Activated naive CD8-positive, alpha-beta T cell treated with anti-CD3 and anti-CD28 coated beads, Interleukin-2, amount 50 U/mL, for 24 hours (primary cell): ENCODE measurements at regions not wholly inside any gene's neighbourhood (a gene's known extent, or its start where the extent isn't known, plus 50 kb on each side); places are given as distances from the start of the nearest gene placed in this dataset.
A peak's percentile ranks its signal among the peaks of the same experiment; 100 is the strongest.
"Not testable (repeated sequence)": the region's sequence is repeated elsewhere in the genome, so short reads cannot be mapped to it uniquely, and the experiment has no call there.

Source experiments
- ATAC-seq: fragments of 150-1000 bp; cut with Tn5 transposase; one replicate; pipeline ENCODE4 v1.10.0; 2021
- DNase-seq: peaks from one replicate; pipeline ENCODE4 v3.0.0; 2021
- H3K27ac Mint-ChIP-seq: one replicate; pipeline ENCODE4 v1.8.0; 2021; ENCODE audit warnings: mild to moderate bottlenecking, mixed read lengths
- H3K27me3 Mint-ChIP-seq: one replicate; pipeline ENCODE4 v1.8.0; 2021; ENCODE audit warnings: mixed read lengths
- H3K36me3 Mint-ChIP-seq: one replicate; pipeline ENCODE4 v1.8.0; 2021; ENCODE audit warnings: low read depth, mixed read lengths
- H3K4me1 Mint-ChIP-seq: one replicate; pipeline ENCODE4 v1.8.0; 2021; ENCODE audit warnings: mixed read lengths
- H3K4me3 Mint-ChIP-seq: one replicate; pipeline ENCODE4 v1.8.0; 2021; ENCODE audit warnings: mild to moderate bottlenecking, moderate library complexity, mixed read lengths
- H3K9me3 Mint-ChIP-seq: one replicate; pipeline ENCODE4 v1.8.0; 2021; ENCODE audit warnings: mixed read lengths

GRCh38 chr22:23459645-23460516 lies 120.2 kb downstream of the IGLL1 start:
- peaks cover 12% of the 10 kb centered on the region for H3K4me1 Mint-ChIP-seq
- H3K9me3 Mint-ChIP-seq, H3K27ac Mint-ChIP-seq, H3K36me3 Mint-ChIP-seq, DNase-seq, H3K4me3 Mint-ChIP-seq, ATAC-seq: not testable (repeated sequence)
- peaks cover 39% of the 10 kb centered on the region for H3K27me3 Mint-ChIP-seq

DNA sequence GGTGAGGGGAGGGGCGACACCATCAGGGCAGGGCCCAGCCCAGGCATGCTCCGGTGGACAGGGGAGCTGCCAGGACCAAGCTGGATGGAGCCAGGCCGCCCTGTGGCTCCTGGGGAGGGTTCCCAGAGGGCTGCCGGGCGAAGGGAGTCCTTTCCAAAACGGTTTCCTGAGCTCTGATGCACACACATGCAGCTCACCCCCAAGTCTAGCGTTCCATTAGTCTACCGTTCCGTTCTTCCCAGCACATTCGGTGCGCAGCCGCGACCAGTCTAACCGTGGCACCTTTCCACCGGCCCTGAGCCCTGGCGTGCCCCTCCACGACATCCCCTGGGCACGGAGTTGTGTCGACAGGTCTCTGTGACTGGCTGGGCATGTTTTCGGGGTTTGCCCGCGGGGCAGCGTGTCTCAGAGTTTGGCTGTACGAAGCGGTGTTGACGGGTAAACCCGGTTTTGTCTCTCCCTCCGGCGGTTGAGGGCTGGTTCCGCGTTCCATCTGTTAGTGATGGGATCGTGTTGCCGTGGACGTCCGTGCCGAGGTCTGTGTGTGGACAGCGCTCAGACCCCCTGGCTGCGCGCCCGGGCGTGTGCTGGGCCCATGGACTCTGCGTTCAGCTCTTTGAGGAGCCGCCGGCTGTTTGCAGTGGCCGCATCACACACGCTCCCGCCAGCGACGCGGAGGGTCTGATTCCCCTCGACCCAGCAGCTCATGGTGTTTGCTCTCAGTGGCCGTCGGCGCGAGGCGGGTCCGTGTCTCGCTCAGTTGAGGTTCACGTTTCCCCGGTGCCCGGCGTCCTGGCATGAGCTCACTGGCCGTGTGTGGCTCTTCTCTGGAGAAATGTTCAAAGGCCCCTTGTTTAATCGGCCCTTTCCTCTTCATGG lies 121.2 kb downstream of the IGLL1 start:
- no peak for DNase-seq
- H3K27ac Mint-ChIP-seq, result no peak overlapping the region
- H3K27me3 Mint-ChIP-seq, result peaks cover 36% of the 10 kb centered on the region
- H3K4me1 Mint-ChIP-seq, result peaks cover 12% of the 10 kb centered on the region
- H3K36me3 Mint-ChIP-seq, result no peaks in the 10 kb centered on the region
- ATAC-seq, result no peak
- H3K9me3 Mint-ChIP-seq, result no peaks in the 10 kb centered on the region
- H3K4me3 Mint-ChIP-seq, result no peak overlapping the region

DNA sequence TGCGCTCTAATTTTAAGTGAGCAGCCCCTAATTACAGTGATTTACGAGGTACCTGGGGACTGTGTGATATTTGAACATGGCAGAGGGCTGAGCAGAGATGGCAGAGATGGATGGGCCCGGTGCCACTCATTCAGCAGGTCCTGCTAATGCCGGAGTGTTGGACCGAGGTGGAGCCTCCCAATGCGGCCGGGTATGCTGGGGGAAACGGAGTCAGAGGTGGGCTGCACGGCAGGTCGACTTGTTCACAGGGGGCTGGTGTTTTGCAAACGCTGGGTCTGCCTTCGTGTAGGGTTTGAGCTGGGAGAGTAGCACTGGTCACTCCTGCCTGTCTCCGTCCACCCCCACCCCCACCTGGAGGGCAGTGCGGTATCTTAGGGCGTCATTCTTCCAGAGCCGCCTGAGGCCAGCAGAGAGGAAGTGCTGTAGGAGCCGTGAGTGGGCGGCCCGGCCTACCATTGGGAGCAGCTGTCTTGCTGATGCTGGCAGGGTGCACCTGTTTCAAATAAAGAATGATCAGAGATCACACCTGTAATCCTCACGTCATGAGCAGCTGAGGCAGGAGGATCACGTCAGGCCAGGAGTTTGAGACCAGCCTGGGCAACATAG lies 122.6 kb downstream of the IGLL1 start:
- Mint-ChIP-seq H3K36me3 (no peaks in the 10 kb centered on the region), H3K27ac (no peak overlapping the region), H3K9me3 (no peaks in the 10 kb centered on the region), H3K4me3 (no peak overlapping the region), H3K4me1 (peaks cover 12% of the 10 kb centered on the region), H3K27me3 (peaks cover 26% of the 10 kb centered on the region)
- ATAC-seq (no peak), DNase-seq (no peak)

- Mint-ChIP-seq H3K27me3 (peaks cover 24% of the 10 kb centered on the region), H3K4me1 (peaks cover 12% of the 10 kb centered on the region)
- H3K9me3 Mint-ChIP-seq, H3K36me3 Mint-ChIP-seq, DNase-seq, H3K27ac Mint-ChIP-seq, H3K4me3 Mint-ChIP-seq: not testable (repeated sequence)
- ATAC-seq, result peak; percentile 25
Observed at GRCh38 chr22:23456666-23457379, 123.3 kb downstream of the IGLL1 start.

- not testable (repeated sequence) for ATAC-seq, H3K27ac Mint-ChIP-seq, H3K36me3 Mint-ChIP-seq, H3K4me3 Mint-ChIP-seq, H3K9me3 Mint-ChIP-seq, DNase-seq
- peaks cover 15% of the 10 kb centered on the region for H3K4me1 Mint-ChIP-seq
- H3K27me3 Mint-ChIP-seq, result peaks cover 17% of the 10 kb centered on the region
Observed at GRCh38 chr22:23454345-23454744, 125.7 kb downstream of the IGLL1 start.

DNA sequence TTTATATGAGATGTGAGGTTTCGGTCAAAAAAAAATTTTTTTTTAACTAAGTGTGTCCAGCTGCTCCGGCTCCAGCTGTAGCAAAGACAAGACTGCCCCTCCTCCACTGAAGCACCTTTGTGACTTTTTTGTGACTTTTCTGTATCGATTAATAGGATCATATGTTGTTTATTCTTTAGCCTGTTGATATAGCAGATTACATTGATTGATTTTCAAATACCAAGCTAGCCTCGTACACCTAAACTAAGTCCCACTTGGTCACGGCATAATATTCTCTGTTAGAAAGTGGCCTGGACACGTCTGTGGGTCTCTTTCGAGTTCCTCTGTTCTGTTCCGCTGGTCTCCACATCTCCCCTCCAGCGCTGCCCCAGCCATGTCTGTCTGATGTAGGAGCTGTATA lies 126.8 kb downstream of the IGLL1 start:
- H3K4me3 Mint-ChIP-seq, result no peak overlapping the region
- no peaks in the 10 kb centered on the region for H3K36me3 Mint-ChIP-seq
- no peak for ATAC-seq

GRCh38 chr22:23452231-23453010 lies 127.7 kb downstream of the IGLL1 start:
- Mint-ChIP-seq H3K9me3 (no peaks in the 10 kb centered on the region), H3K27ac (no peak overlapping the region)

More for the DNA sequence above, 126.8 kb downstream of the IGLL1 start:
- peaks cover 17% of the 10 kb centered on the region for H3K27me3 Mint-ChIP-seq
- H3K9me3 Mint-ChIP-seq, result no peaks in the 10 kb centered on the region
- no peak for DNase-seq
- peaks cover 15% of the 10 kb centered on the region for H3K4me1 Mint-ChIP-seq
- H3K27ac Mint-ChIP-seq, result no peak overlapping the region

GRCh38 chr22:23451452-23452230 lies 128.4 kb downstream of the IGLL1 start:
- not testable (repeated sequence) for H3K4me1 Mint-ChIP-seq, ATAC-seq, H3K9me3 Mint-ChIP-seq, H3K4me3 Mint-ChIP-seq, DNase-seq, H3K27me3 Mint-ChIP-seq, H3K27ac Mint-ChIP-seq, H3K36me3 Mint-ChIP-seq

More at GRCh38 chr22:23452231-23453010, 127.7 kb downstream of the IGLL1 start:
- ATAC-seq (no peak), DNase-seq (no peak)
- peaks cover 12% of the 10 kb centered on the region for H3K4me1 Mint-ChIP-seq
- no peak overlapping the region for H3K4me3 Mint-ChIP-seq
- H3K27me3 Mint-ChIP-seq, result peaks cover 12% of the 10 kb centered on the region
- no peaks in the 10 kb centered on the region for H3K36me3 Mint-ChIP-seq

DNA sequence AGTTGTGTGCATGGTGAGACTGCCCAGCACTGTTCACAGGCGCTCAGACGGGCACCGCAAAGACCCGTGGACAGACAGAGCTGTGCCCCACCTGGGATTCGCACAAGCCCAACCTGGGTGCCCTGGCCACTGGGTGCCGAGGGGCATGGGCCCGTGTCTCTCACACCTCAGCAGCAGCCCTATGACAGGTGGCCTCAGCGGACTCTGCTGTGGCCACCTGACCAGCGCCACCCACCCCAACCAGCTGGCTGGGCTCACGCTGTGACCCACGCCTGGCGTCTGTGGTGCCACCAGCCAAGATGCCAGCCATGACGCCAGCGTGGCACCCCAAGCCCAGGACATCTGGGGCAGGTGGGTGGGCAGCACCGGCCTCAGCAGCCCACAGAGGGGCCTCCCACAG lies 129.3 kb downstream of the IGLL1 start:
- not testable (repeated sequence) for H3K27ac Mint-ChIP-seq, H3K36me3 Mint-ChIP-seq, H3K4me1 Mint-ChIP-seq, H3K27me3 Mint-ChIP-seq, H3K4me3 Mint-ChIP-seq, ATAC-seq, DNase-seq
- H3K9me3 Mint-ChIP-seq, result peaks cover 11% of the 10 kb centered on the region

DNA sequence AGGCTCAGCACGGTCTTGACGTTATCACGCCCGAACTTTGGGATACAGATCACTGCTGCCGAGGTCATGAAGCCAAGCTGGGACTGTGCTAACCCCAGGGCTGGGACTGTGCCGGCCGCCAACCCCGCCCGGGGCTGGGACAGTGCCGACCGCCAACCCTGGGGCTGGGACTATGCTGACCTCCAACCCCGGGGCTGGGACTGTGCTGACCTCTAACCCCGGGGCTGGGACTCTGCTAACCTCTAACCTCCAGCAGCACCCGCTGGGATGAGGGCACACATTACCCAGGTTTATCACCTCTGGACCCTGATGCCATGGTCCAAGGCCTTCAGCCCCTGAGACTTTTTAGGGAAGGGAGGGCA lies 129.7 kb downstream of the IGLL1 start:
- ATAC-seq (no peak), DNase-seq (no peak)
- Mint-ChIP-seq H3K4me3 (no peak overlapping the region), H3K36me3 (no peaks in the 10 kb centered on the region), H3K4me1 (peaks cover 2% of the 10 kb centered on the region), H3K27me3 (no peaks in the 10 kb centered on the region), H3K9me3 (peaks cover 11% of the 10 kb centered on the region), H3K27ac (no peak overlapping the region)

- H3K4me3 Mint-ChIP-seq, H3K27me3 Mint-ChIP-seq, ATAC-seq, H3K27ac Mint-ChIP-seq, DNase-seq, H3K4me1 Mint-ChIP-seq, H3K36me3 Mint-ChIP-seq: not testable (repeated sequence)
- peaks cover 11% of the 10 kb centered on the region for H3K9me3 Mint-ChIP-seq
Observed at GRCh38 chr22:23449748-23450433, 130.2 kb downstream of the IGLL1 start.

GRCh38 chr22:23448499-23449288 lies 131.4 kb downstream of the IGLL1 start:
- peaks cover 11% of the 10 kb centered on the region for H3K9me3 Mint-ChIP-seq
- not testable (repeated sequence) for H3K27ac Mint-ChIP-seq, ATAC-seq, H3K36me3 Mint-ChIP-seq, H3K4me3 Mint-ChIP-seq, H3K27me3 Mint-ChIP-seq, H3K4me1 Mint-ChIP-seq, DNase-seq
